NCI-H526 treated with DMSO at 0.1 percent for 48 hours (cell line): ENCODE measurements at regions not wholly inside any gene's neighbourhood (a gene's known extent, or its start where the extent isn't known, plus 50 kb on each side); places are given as distances from the start of the nearest gene placed in this dataset.

Experiments
- DNase-seq: peaks from one replicate; lab custom pipeline; 2025; lab: John Stamatoyannopoulos, UW

GRCh38 chr21:28789523-28789922, 203.2 kb downstream of the LTN1 start:
- no peak for DNase-seq

- no peak for DNase-seq
Observed at GRCh38 chr21:28788030-28788429, 204.6 kb downstream of the LTN1 start.

DNA sequence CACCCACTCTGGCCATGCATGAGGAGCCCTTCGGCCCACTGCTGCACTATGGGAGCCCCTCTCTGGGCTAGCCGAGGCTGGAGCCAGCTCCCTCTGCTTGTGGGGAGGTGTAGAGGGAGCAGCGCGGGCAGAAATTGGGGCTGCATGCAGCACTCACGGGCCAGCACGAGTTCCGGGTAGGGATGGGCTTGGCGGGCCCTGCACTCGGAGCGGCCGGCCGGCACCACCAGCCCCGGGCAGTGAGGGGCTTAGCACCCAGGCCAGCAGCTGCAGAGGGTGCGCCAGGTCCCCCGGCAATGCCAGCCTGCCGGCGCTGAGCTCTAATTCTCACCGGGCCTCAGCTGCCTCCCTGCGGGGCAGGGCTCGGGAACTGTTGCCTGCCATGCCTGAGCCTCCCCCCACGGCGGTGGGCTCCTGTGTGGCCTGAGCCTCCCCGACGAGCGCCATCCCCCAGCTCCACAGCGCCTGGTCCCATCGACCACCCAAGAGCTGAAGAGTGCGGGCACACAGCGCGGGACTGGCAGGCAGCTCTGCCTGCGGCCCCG, 209.0 kb downstream of the LTN1 start:
- DNase-seq, result no peak

DNA sequence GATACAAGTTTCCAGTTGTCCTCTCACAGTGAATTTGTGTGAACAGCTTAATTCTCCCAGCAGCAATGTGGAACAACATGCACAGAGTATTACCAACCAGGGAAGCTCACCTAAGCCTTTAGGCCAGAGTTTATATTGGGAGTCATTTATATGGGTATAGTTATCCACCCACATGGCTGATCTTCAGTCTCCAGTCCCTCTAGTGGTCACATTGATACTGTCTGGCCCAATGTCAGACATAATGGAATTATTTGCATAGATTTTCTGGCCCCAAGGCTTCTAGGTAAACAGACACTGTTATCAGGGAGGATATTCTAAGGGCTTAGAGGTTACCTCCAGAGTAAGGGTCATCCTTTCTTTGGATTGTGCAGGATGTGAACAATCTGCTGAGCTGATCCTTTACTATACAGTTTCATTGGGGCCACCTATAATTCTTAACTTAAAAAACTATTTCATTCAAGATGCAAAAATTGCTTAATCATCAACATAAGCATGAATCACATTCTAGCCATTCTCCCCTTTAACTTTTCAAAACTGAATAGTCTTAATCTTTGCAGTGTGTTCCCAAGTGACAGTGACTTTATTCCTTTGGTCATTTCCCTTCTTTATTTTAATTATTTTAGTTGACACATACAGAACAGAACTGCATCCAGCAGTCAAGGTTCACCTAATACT, 210.9 kb downstream of the LTN1 start:
- no peak for DNase-seq

DNA sequence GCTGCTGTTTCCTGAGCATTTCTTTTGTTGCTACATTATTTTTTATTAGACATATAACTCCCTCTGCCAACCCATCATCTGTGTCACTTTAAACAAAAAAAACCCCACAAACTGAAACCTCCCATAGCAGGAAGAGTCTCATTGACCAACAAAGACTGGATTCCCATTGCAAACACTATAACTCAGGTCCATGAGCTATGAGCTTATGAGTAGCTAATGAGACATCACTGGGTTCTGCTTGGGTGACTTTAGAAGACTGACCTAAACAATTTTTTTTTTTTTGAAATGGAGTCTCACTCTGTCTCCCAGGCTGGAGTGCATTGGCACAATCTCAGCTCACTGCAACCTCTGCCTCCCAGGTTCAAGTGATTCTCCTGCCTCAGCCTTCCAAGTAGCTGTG, 212.8 kb downstream of the LTN1 start:
- no peak for DNase-seq

GRCh38 chr21:28776251-28776650, 216.4 kb downstream of the LTN1 start:
- DNase-seq, result no peak

DNA sequence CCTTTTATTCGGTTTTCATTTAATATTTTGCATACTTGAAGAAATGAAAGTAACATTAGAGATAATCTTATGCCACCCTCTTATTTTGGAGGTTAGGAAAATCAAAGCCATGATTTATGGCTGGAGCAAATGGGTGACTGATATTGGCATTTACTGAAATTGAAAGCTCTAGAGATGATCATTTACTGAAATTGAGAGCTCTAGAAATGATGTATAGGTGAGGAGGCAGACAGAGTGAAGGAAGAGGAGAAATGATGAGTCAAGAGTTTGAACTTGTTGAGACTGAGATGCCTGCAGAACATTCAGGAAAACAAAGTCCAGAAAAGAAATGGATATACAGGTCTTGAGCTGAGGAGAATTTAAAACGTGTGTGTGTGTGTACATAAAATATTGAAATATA, 217.6 kb downstream of the LTN1 start:
- no peak for DNase-seq

- no peak for DNase-seq
Observed at GRCh38 chr21:28773036-28773435, 219.6 kb downstream of the LTN1 start.

GRCh38 chr21:28771790-28772501, 220.7 kb downstream of the LTN1 start:
- no peak for DNase-seq

DNA sequence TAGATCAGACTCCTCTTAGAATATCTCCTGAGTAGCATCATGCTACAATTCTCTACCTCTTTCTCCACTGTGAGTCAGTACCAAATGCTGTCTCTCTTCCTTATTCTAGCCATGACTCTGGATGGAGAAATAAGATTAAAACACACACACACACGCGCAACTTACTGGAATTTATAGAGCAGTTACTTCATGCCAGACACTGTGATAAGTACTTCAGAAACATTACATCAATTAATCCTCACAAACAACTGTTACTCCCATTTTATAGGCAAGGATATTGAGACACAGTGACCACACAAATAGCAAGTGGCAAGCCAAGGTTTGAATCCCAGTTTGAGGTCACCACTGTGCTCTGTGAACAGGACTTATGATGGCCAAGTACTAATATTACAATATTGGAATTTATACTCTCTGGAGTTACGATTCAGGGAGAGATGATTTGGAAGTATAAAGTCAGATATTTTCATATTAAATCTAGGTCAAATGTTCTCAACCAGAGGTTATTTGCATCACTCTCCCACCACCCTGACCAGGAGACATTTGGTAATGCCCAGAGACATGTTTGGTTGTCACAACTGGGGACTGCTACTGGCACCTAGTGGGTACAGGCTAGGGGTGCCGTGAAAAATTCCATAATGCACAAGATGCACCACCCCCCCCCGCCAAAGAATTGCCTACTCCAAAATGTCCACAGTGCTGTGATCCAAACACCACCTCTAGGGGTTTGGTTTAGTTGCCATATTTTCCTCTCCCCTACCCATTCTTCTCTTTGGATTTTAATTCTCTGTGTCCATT, 221.6 kb downstream of the LTN1 start:
- no peak for DNase-seq

- no peak for DNase-seq
Observed at GRCh38 chr21:28769683-28770082, 223.0 kb downstream of the LTN1 start.

DNA sequence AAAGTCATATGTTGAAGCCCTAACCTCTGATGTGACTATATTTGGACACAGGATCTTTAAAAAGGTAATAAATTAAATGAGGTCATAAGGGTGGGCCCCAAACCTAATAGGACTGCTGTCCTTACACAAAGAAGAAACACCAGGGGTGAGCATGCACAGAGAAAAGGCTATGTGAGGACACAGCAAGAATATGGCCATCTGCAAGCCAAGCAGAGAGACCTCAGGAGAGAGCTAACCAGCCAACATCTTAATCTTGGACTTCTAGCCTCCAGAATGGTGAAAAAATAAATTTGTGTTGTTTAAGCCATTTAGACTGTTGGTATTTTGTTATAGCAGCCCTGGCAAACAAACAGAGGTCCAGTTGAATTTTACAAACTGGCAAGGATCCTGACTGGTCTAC, 223.9 kb downstream of the LTN1 start:
- no peak for DNase-seq

DNA sequence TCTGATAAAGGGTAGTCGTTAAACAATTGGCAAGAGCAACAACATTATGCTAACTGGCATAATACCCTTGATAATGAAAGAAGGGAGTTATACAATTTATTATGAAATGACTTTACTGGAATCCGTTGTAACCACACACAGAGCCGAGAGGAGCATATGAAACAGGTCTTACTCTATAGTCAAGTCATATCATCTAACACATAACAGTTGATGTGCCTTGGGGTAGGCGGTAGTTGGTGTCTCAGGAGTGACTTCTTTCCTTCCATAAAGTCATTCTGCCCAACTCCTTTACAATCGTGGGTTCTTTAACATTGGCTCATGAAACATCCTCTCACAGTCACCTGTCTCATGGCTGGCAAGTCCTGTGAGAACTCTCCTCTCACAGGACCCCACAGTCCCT, 225.2 kb downstream of the LTN1 start:
- no peak for DNase-seq

DNA sequence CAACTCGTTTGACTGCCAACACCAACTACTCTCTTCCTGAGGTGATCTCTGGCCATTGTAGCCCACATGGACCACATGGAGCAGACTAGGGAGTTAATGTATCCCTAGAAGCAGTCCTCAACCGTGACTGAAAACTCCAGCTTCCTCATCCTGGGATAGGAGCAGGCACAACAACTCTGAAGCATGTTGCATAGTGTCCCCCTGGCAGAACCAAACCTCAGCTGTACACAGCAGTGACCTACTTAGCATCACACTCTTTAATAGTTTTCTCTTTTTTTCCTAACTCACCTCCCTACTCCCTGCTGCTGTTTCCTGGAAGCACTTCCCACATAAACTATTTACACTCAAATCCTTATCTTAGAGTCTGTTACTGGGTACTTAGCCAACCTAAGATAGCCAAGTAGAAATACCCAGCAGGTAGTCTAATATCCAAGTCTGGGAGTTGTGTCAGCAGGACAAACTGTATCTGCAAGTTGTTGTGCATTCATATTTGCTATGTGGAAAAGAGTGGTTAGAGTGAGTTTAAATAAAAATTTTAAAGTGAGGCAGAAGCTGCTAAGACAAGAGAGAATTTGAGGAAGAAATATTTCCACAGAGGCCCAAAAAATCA, 228.8 kb downstream of the LTN1 start:
- no peak for DNase-seq

- no peak for DNase-seq
Observed at GRCh38 chr21:28762357-28762735, 230.3 kb downstream of the LTN1 start.

- DNase-seq, result no peak
Observed at GRCh38 chr21:28761674-28762356, 230.9 kb downstream of the LTN1 start.

GRCh38 chr21:28758883-28759242, 233.8 kb downstream of the LTN1 start:
- DNase-seq, result no peak

- DNase-seq, result no peak
Observed at GRCh38 chr21:28758042-28758882, 234.4 kb downstream of the LTN1 start.

GRCh38 chr21:28754862-28755261, 237.8 kb downstream of the LTN1 start:
- no peak for DNase-seq

- no peak for DNase-seq
Observed at GRCh38 chr21:28754127-28754611, 238.5 kb downstream of the LTN1 start.

- DNase-seq, result no peak
Observed at GRCh38 chr21:28752131-28752530, 240.5 kb downstream of the LTN1 start.
